CD14-positive monocyte (primary cell): ENCODE measurements at regions not wholly inside any gene's neighbourhood (a gene's known extent, or its start where the extent isn't known, plus 50 kb on each side); places are given as distances from the start of the nearest gene placed in this dataset.

Experiments used
- DNase-seq, 3 donors: peaks; one replicate each; pipeline ENCODE4 v3.0.0-alpha.2; 2011 to 2022
- H2AFZ ChIP-seq: 2 replicates; pipeline ENCODE4 v1.6.0; 2012; ENCODE audit warnings: mild to moderate bottlenecking, low read depth, low read length, inconsistent platforms; ENCODE audit not compliant: insufficient read depth, poor library complexity, severe bottlenecking
- H3K27ac ChIP-seq, 2 donors: 1 replicate in 1 of 2; 2 replicates in 1 of 2; pipeline ENCODE4 v1.5.1; 2012 to 2013; ENCODE audit warnings: low read length in 2 of 2, control low read depth in 1 of 2, inconsistent platforms in 1 of 2, low read depth in 1 of 2, mild to moderate bottlenecking in 1 of 2
- H3K27me3 ChIP-seq, 2 donors: one replicate each; pipeline versions ENCODE4 v1.6.0 to v1.6.1; 2011 to 2013; ENCODE audit warnings: low read length in 2 of 2; ENCODE audit not compliant: control insufficient read depth in 2 of 2, insufficient read depth in 2 of 2
- H3K36me3 ChIP-seq, 2 donors: replicated peaks in 1 of 2; 1 replicate in 1 of 2; 2 replicates in 1 of 2; pipeline versions ENCODE4 v1.5.1 to v1.6.1; 2012 to 2013; ENCODE audit warnings: low read length in 2 of 2, control low read depth in 1 of 2, inconsistent platforms in 1 of 2, mild to moderate bottlenecking in 1 of 2; ENCODE audit not compliant: insufficient read depth in 2 of 2, control insufficient read depth in 1 of 2
- H3K4me1 ChIP-seq, 2 donors: 1 replicate in 1 of 2; 2 replicates in 1 of 2; pipeline versions ENCODE4 v1.5.1 to v1.6.1; 2012 to 2013; ENCODE audit warnings: low read length in 2 of 2, control low read depth in 1 of 2, inconsistent platforms in 1 of 2, mild to moderate bottlenecking in 1 of 2, moderate library complexity in 1 of 2; ENCODE audit not compliant: insufficient read depth in 2 of 2, control insufficient read depth in 1 of 2
- H3K4me2 ChIP-seq: replicated peaks from 2 replicates; pipeline ENCODE3; 2012; ENCODE audit warnings: low read length, moderate library complexity, mild to moderate bottlenecking; ENCODE audit not compliant: poor library complexity, severe bottlenecking; ENCODE audit errors: extremely low read depth
- H3K4me3 ChIP-seq, 3 experiments: fragments of 200-600 bp in 1 of 3; sonication (generic) in 1 of 3; replicated peaks in 1 of 3; 1 replicate in 2 of 3; 2 replicates in 1 of 3; pipeline ENCODE4 v1.5.1; 2011 to 2013; ENCODE audit warnings: low read length in 3 of 3, mild to moderate bottlenecking in 3 of 3, control low read depth in 2 of 3, low read depth in 2 of 3, inconsistent platforms in 1 of 3, moderate library complexity in 1 of 3
- H3K79me2 ChIP-seq: 2 replicates; pipeline ENCODE4 v1.6.0; 2012; ENCODE audit warnings: mild to moderate bottlenecking, control low read depth, inconsistent platforms, low read length, moderate library complexity; ENCODE audit not compliant: insufficient read depth
- H3K9ac ChIP-seq: 2 replicates; pipeline ENCODE4 v1.6.0; 2017; ENCODE audit warnings: low read length, mild to moderate bottlenecking; ENCODE audit not compliant: insufficient read depth, poor library complexity, severe bottlenecking
- H3K9me3 ChIP-seq, 2 donors: replicated peaks in 1 of 2; 1 replicate in 1 of 2; 2 replicates in 1 of 2; pipeline versions ENCODE4 v1.5.1 to v1.6.1; 2012 to 2013; ENCODE audit warnings: low read length in 2 of 2, control low read depth in 1 of 2; ENCODE audit not compliant: control insufficient read depth in 1 of 2, insufficient read depth in 1 of 2
- H4K20me1 ChIP-seq: 2 replicates; pipeline ENCODE4 v1.6.0; 2012; ENCODE audit warnings: mild to moderate bottlenecking, low read length, control low read depth, moderate library complexity; ENCODE audit not compliant: insufficient read depth
- H3K27ac Mint-ChIP-seq, 7 donors: one replicate each; pipeline ENCODE4 v1.8.0; 2020; ENCODE audit warnings: mild to moderate bottlenecking in 7 of 7, mixed read lengths in 7 of 7, moderate library complexity in 6 of 7, inconsistent platforms in 2 of 7
- H3K27me3 Mint-ChIP-seq, 3 donors: one replicate each; pipeline ENCODE4 v1.8.0; 2021 to 2022; ENCODE audit warnings: low read depth in 3 of 3, mild to moderate bottlenecking in 3 of 3, mixed read lengths in 3 of 3, moderate library complexity in 3 of 3, inconsistent platforms in 1 of 3
- H3K36me3 Mint-ChIP-seq, 2 donors: one replicate each; pipeline ENCODE4 v1.8.0; 2020; ENCODE audit warnings: mixed read lengths in 2 of 2, inconsistent platforms in 1 of 2, mild to moderate bottlenecking in 1 of 2
- H3K4me1 Mint-ChIP-seq: one replicate; pipeline ENCODE4 v1.8.0; 2020; ENCODE audit warnings: mild to moderate bottlenecking, mixed read lengths
- H3K4me3 Mint-ChIP-seq, 2 donors: one replicate each; pipeline ENCODE4 v1.8.0; 2020; ENCODE audit warnings: mild to moderate bottlenecking in 2 of 2, mixed read lengths in 2 of 2, moderate library complexity in 1 of 2
- H3K9me3 Mint-ChIP-seq, 7 donors: one replicate each; pipeline ENCODE4 v1.8.0; 2020 to 2022; ENCODE audit warnings: mixed read lengths in 7 of 7, mild to moderate bottlenecking in 6 of 7, moderate library complexity in 6 of 7, inconsistent platforms in 2 of 7
- CTCF ChIP-seq: fragments of 200-600 bp; IDR thresholded peaks from one replicate; pipeline ENCODE4 v1.8.0; 2022; ENCODE audit warnings: antibody characterized with exemption, mild to moderate bottlenecking
- WGBS: methylation state at CpG from one replicate; pipeline ENCODE4 v1.1.5; 2013; ENCODE audit warnings: missing lambda C conversion rate; ENCODE audit not compliant: insufficient coverage; 5-methylcytosine and 5-hydroxymethylcytosine counted together
- intact Hi-C, 2 donors: fragments of 100-400 bp; cut with micrococcal nuclease; formaldehyde crosslinking; loops; one replicate each; pipeline versions ENCODE4 v1.15.0 to v1.15.1; 2023

- H3K4me1 Mint-ChIP-seq: no peaks in the 10 kb centered on the region
- H3K4me1 ChIP-seq: no peaks in the 10 kb centered on the region
- H3K9me3 ChIP-seq: no peaks in the 10 kb centered on the region
- no peak overlapping the region for H3K4me3 Mint-ChIP-seq
- H3K27me3 Mint-ChIP-seq: peaks cover 0 to 6% (median 3%) of the 10 kb centered on the region in 3 donors
- no peaks in the 10 kb centered on the region for H3K79me2 ChIP-seq
- no peak overlapping the region for H3K4me2 ChIP-seq
- H3K36me3 ChIP-seq: no peaks in the 10 kb centered on the region
- no CpG with 5 or more reads among the region's 2 CpGs for WGBS
- no peak overlapping the region for H3K27ac Mint-ChIP-seq
- no peak for DNase-seq
- intact Hi-C loops: no loop called here
- H3K9ac ChIP-seq: no peak overlapping the region
- H3K4me3 ChIP-seq: no peak overlapping the region
- H3K36me3 Mint-ChIP-seq: no peaks in the 10 kb centered on the region
- no peak overlapping the region for H2AFZ ChIP-seq
- no peaks in the 10 kb centered on the region for H3K9me3 Mint-ChIP-seq
- no peaks in the 10 kb centered on the region for H3K27me3 ChIP-seq
- H4K20me1 ChIP-seq: no peaks in the 10 kb centered on the region
- H3K27ac ChIP-seq: no peak overlapping the region
- no peak for TF ChIP-seq CTCF
Observed at GRCh38 chr11:126123686-126124085, 61.0 kb upstream of the CDON start.

GRCh38 chr11:126122863-126123262 is 60.2 kb upstream of the CDON start:
- Mint-ChIP-seq H3K27ac (no peak overlapping the region), H3K4me1 (no peaks in the 10 kb centered on the region), H3K27me3 (peaks cover 0 to 4% (median 3%) of the 10 kb centered on the region in 3 donors), H3K36me3 (no peaks in the 10 kb centered on the region), H3K4me3 (no peak overlapping the region), H3K9me3 (no peaks in the 10 kb centered on the region)
- H3K79me2 ChIP-seq: no peaks in the 10 kb centered on the region
- no peak overlapping the region for H3K4me3 ChIP-seq
- H3K9me3 ChIP-seq: no peaks in the 10 kb centered on the region
- 82% methylated on average over 2 of the region's 3 CpGs for WGBS
- H3K9ac ChIP-seq: no peak overlapping the region
- no peak overlapping the region for H2AFZ ChIP-seq
- H4K20me1 ChIP-seq: no peaks in the 10 kb centered on the region
- H3K36me3 ChIP-seq: no peaks in the 10 kb centered on the region
- no peaks in the 10 kb centered on the region for H3K4me1 ChIP-seq
- DNase-seq: no peak
- intact Hi-C loops: no loop called here
- H3K4me2 ChIP-seq: no peak overlapping the region
- no peak overlapping the region for H3K27ac ChIP-seq
- no peaks in the 10 kb centered on the region for H3K27me3 ChIP-seq
- no peak for TF ChIP-seq CTCF
